HepG2 (cell line): ENCODE measurements at regions not wholly inside any gene's neighbourhood (a gene's known extent, or its start where the extent isn't known, plus 50 kb on each side); places are given as distances from the start of the nearest gene placed in this dataset.

Experiments
- ATAC-seq: fragments of 200-7000 bp; cut with Tn5 transposase; 3 replicates; pipeline ENCODE4 v1.9.1; 2020; ENCODE audit warnings: mild to moderate bottlenecking, moderate library complexity
- BruUV-seq: library from RNA; stranded (reverse); fragments of 400-500 nt; replicated peaks from 2 replicates; lab custom pipeline; 2021; lab: Mats Ljungman, UMichigan
- CTCF ChIA-PET: fragments of 300-600 bp; formaldehyde crosslinking; extraction: SDS; loops from one replicate; lab custom pipeline; 2021; ENCODE audit warnings: low total read pairs, inconsistent platforms, low intra/inter-chr PET ratio; lab: Yijun Ruan, JAX
- POLR2A ChIA-PET: fragments of 350-600 bp; sonication (Branson Sonifier 250); formaldehyde crosslinking; loops from one replicate; lab custom pipeline; 2020; ENCODE audit warnings: antibody characterized with exemption, inconsistent platforms; lab: Yijun Ruan, JAX
- DNase-seq: peaks from one replicate; pipeline ENCODE4 v3.0.0-alpha.2; 2015; ENCODE audit warnings: low spot score
- FAIRE-seq: peaks from 3 replicates; lab custom pipeline; 2011; peaks lifted over from hg19 to GRCh38; lab: Jason Lieb, UNC
- H2AFZ ChIP-seq: one replicate; pipeline ENCODE4 v1.6.1; 2011; ENCODE audit warnings: low read length, inconsistent platforms
- H3K27ac ChIP-seq: fragments of 300-600 bp; 3 replicates; pipeline ENCODE4 v1.8.0; 2011; ENCODE audit warnings: mixed run types, mild to moderate bottlenecking, mixed read lengths, low read length, inconsistent platforms; ENCODE audit not compliant: insufficient read depth; ENCODE audit errors: extremely low read length
- H3K27me3 ChIP-seq, 2 experiments: fragments of 200-600 bp in 1 of 2; 2 replicates in 1 of 2; 3 replicates in 1 of 2; pipeline versions ENCODE4 v1.6.0 to v1.8.0; 2011; ENCODE audit warnings: low read length in 2 of 2, mild to moderate bottlenecking in 2 of 2, moderate library complexity in 2 of 2, inconsistent platforms in 1 of 2; ENCODE audit not compliant: insufficient read depth in 2 of 2, control insufficient read depth in 1 of 2
- H3K36me3 ChIP-seq, 2 experiments: fragments of 200-600 bp in 1 of 2; replicated peaks in 1 of 2; 2 replicates in 1 of 2; 3 replicates in 1 of 2; pipeline versions ENCODE4 v1.5.1 to v1.8.0; 2011; ENCODE audit warnings: low read length in 2 of 2, inconsistent platforms in 1 of 2; ENCODE audit not compliant: insufficient read depth in 2 of 2, control insufficient read depth in 1 of 2
- H3K4me1 ChIP-seq: 2 replicates; pipeline ENCODE4 v1.5.1; 2012; ENCODE audit warnings: low read length, inconsistent platforms; ENCODE audit not compliant: insufficient read depth
- H3K4me2 ChIP-seq: 2 replicates; pipeline ENCODE4 v1.6.0; 2011; ENCODE audit warnings: low read depth, low read length, inconsistent platforms
- H3K4me3 ChIP-seq, 3 experiments: fragments of 200-600 bp in 1 of 3; sonication (generic), shearing (Covaris generic) in 1 of 3; replicated peaks in 1 of 3; 2 replicates each; pipeline ENCODE4 v1.5.1; 2011 to 2016; ENCODE audit warnings: low read length in 3 of 3, inconsistent platforms in 2 of 3, low read depth in 2 of 3, mild to moderate bottlenecking in 2 of 3, control low read depth in 1 of 3, mixed read lengths in 1 of 3; ENCODE audit not compliant: insufficient read depth in 1 of 3
- H3K79me2 ChIP-seq: one replicate; pipeline ENCODE4 v1.6.1; 2011; ENCODE audit warnings: low read length, inconsistent platforms; ENCODE audit not compliant: insufficient read depth
- H3K9ac ChIP-seq: 2 replicates; pipeline ENCODE4 v1.6.0; 2011; ENCODE audit warnings: mild to moderate bottlenecking, low read depth, low read length, inconsistent platforms; ENCODE audit not compliant: insufficient read depth
- H3K9me3 ChIP-seq: 2 replicates; pipeline ENCODE4 v1.5.1; 2012; ENCODE audit warnings: mild to moderate bottlenecking, low read length
- H4K20me1 ChIP-seq: 2 replicates; pipeline ENCODE4 v1.6.0; 2011; ENCODE audit warnings: inconsistent platforms, mild to moderate bottlenecking, low read length, moderate library complexity; ENCODE audit not compliant: insufficient read depth
- FUBP1 ChIP-seq: sonication (generic); formaldehyde crosslinking; IDR thresholded peaks from 2 replicates; pipeline ENCODE4 v1.5.1; 2020; ENCODE audit warnings: missing genetic modification reagents, mild to moderate bottlenecking, borderline replicate concordance
- HNF1A ChIP-seq, 2 experiments: sonication (generic) in 1 of 2; formaldehyde crosslinking in 1 of 2; IDR thresholded peaks; 2 replicates each; pipeline versions ENCODE4 v1.4.0 to v1.6.1; 2016 to 2020; ENCODE audit warnings: borderline replicate concordance in 1 of 2, low read depth in 1 of 2, mild to moderate bottlenecking in 1 of 2, missing genetic modification reagents in 1 of 2
- ZMYM3 ChIP-seq: sonication (generic); formaldehyde crosslinking; IDR thresholded peaks from 2 replicates; pipeline ENCODE4 v1.5.1; 2020; ENCODE audit warnings: mild to moderate bottlenecking, missing genetic modification reagents
- WGBS: methylation state at CpG from one replicate; pipeline ENCODE4 v1.1.6; 2017; ENCODE audit warnings: low lambda C conversion rate; 5-methylcytosine and 5-hydroxymethylcytosine counted together
- in situ Hi-C: cut with HindIII; loops from 2 replicates; pipeline ENCODE4 v1.10.0; 2017; ENCODE audit warnings: low pct_unique_long_range_greater_than_20kb; ENCODE audit not compliant: extremely low pct_ligation_motif_present
- intact Hi-C: fragments of 100-400 bp; cut with micrococcal nuclease; formaldehyde crosslinking; loops from one replicate; pipeline ENCODE4 v1.10.0; 2022; ENCODE audit not compliant: unreplicated experiment

GRCh38 chr19:56951672-56952071, 111.1 kb upstream of the PEG3 start:
- no peak overlapping the region for H3K4me2 ChIP-seq
- H3K36me3 ChIP-seq = no peaks in the 10 kb centered on the region
- intact Hi-C loops = no loop called here
- H4K20me1 ChIP-seq = no peaks in the 10 kb centered on the region
- WGBS = 84% methylated on average over 10 of the region's 10 CpGs
- H3K27me3 ChIP-seq = no peaks in the 10 kb centered on the region
- H3K9me3 ChIP-seq = no peaks in the 10 kb centered on the region
- peaks cover 28% of the 10 kb centered on the region for H3K4me1 ChIP-seq
- CTCF ChIA-PET = no interaction called here
- DNase-seq = no peak
- ATAC-seq = no peak
- H3K79me2 ChIP-seq = peaks cover 4% of the 10 kb centered on the region
- no peak overlapping the region for H3K4me3 ChIP-seq
- no peak for FAIRE-seq
- 0 out of 2 replicates have a peak, but pooled peaks have one; percentile 16 for TF ChIP-seq ZMYM3 (CRISPR knock-in tag)
- TF ChIP-seq FUBP1 (CRISPR knock-in tag) = no peak
- no peak for TF ChIP-seq HNF1A (IDR thresholded peaks at IDR 0.05; ENCODE audit: low read depth)
- no peak for TF ChIP-seq HNF1A (CRISPR knock-in tag; IDR thresholded peaks at IDR 0.05; ENCODE audit: borderline replicate concordance)
- TF ChIP-seq, all 625 proteins: peak for 1
- BruUV-seq = no TSS peak
- in situ Hi-C loops = no loop called here
- no peak overlapping the region for H3K9ac ChIP-seq
- H2AFZ ChIP-seq = no peak overlapping the region
- POLR2A ChIA-PET = no interaction called here
- H3K27ac ChIP-seq = no peak overlapping the region
